ENCODE measurements at regions not wholly inside any gene's neighbourhood (a gene's known extent, or its start where the extent isn't known, plus 50 kb on each side); places are given as distances from the start of the nearest gene placed in this dataset.

- no peak for ATAC-seq
- intact Hi-C loops (cut with DNase I) = no loop called here
- no peak for TF ChIP-seq CTCF (IDR thresholded peaks at IDR 0.05)
- DNase-seq = no peak
- H3K36me3 ChIP-seq = no peaks in the 10 kb centered on the region
- peaks cover 0 to 11% (median 3%) of the 10 kb centered on the region in 3 donors for H3K4me1 ChIP-seq
- H3K4me3 ChIP-seq = no peak overlapping the region
- no peak overlapping the region for H3K27ac ChIP-seq
- H3K27me3 ChIP-seq = no peaks in the 10 kb centered on the region
- H3K9me3 ChIP-seq = no peaks in the 10 kb centered on the region
- 91 to 94% methylated on average over 3 of the region's 3 CpGs for WGBS, 2 donors
- no peak for FAIRE-seq
Observed at GRCh38 chr14:71541271-71541670, 391.0 kb upstream of the RGS6 start.

GRCh38 chr14:71541973-71542690 lies 390.1 kb upstream of the RGS6 start:
- Histone ChIP-seq H3K27ac (no peak overlapping the region), H3K36me3 (no peaks in the 10 kb centered on the region), H3K4me1 (peaks cover 0 to 7% (median 0%) of the 10 kb centered on the region in 3 donors), H3K4me3 (no peak overlapping the region), H3K9me3 (no peaks in the 10 kb centered on the region), H3K27me3 (no peaks in the 10 kb centered on the region)
- WGBS, 2 donors = 80 to 83% methylated on average over 5 of the region's 5 CpGs
- no peak for DNase-seq
- no peak for ATAC-seq
- TF ChIP-seq CTCF (IDR thresholded peaks at IDR 0.05) = no peak
- intact Hi-C loops (cut with DNase I) = no loop called here
- FAIRE-seq = no peak

- H3K36me3 ChIP-seq = no peaks in the 10 kb centered on the region
- 90 to 92% methylated on average over 6 of the region's 6 CpGs for WGBS, 2 donors
- no peak for DNase-seq
- no peak for ATAC-seq
- no peak overlapping the region for H3K27ac ChIP-seq
- intact Hi-C loops (cut with DNase I) = no loop called here
- FAIRE-seq = no peak
- H3K4me1 ChIP-seq = no peaks in the 10 kb centered on the region
- H3K9me3 ChIP-seq = no peaks in the 10 kb centered on the region
- TF ChIP-seq CTCF (IDR thresholded peaks at IDR 0.05) = no peak
- H3K27me3 ChIP-seq = no peaks in the 10 kb centered on the region
- no peak overlapping the region for H3K4me3 ChIP-seq
Observed at GRCh38 chr14:71549421-71550050, 382.7 kb upstream of the RGS6 start.

GRCh38 chr14:71550367-71550766 lies 381.9 kb upstream of the RGS6 start:
- ATAC-seq (no peak), FAIRE-seq (no peak), DNase-seq (no peak)
- TF ChIP-seq CTCF (IDR thresholded peaks at IDR 0.05) = no peak
- Histone ChIP-seq H3K27me3 (no peaks in the 10 kb centered on the region), H3K36me3 (no peaks in the 10 kb centered on the region), H3K27ac (no peak overlapping the region), H3K4me1 (no peaks in the 10 kb centered on the region), H3K4me3 (no peak overlapping the region), H3K9me3 (no peaks in the 10 kb centered on the region)
- WGBS, 2 donors = 92 to 93% methylated on average over 2 of the region's 2 CpGs
- intact Hi-C loops (cut with DNase I) = no loop called here
